ENCODE measurements at regions not wholly inside any gene's neighbourhood (a gene's known extent, or its start where the extent isn't known, plus 50 kb on each side); places are given as distances from the start of the nearest gene placed in this dataset.

- peak in 1 of 4 experiments; percentile 14 for DNase-seq
Observed at GRCh38 chr4:25531272-25531671, 124.4 kb upstream of the SLC34A2 start.

DNA sequence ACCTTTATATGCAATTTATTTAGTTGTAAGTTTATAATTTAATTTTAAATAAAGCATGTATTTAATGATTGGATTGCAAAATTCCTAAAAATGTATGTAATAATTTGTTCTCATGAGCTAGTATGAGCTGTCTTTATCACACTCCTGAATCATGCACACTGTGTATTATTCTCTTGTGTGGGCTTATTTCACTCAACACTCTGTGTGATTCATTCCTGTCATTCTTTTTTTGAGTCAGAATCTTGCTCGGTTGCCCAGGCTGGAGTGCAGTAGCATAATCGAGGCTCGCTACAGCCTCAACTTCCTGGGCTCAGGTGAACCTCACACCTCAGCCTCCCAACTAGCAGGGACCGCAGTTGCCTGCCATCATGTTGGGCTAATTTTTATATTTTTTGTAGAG is 123.1 kb upstream of the SLC34A2 start:
- DNase-seq, result no peak

- DNase-seq, result no peak
Observed at GRCh38 chr4:25533256-25533655, 122.4 kb upstream of the SLC34A2 start.

GRCh38 chr4:25535278-25535677 is 120.4 kb upstream of the SLC34A2 start:
- no peak for DNase-seq

GRCh38 chr4:25535701-25536473 is 119.8 kb upstream of the SLC34A2 start:
- DNase-seq, result no peak

DNA sequence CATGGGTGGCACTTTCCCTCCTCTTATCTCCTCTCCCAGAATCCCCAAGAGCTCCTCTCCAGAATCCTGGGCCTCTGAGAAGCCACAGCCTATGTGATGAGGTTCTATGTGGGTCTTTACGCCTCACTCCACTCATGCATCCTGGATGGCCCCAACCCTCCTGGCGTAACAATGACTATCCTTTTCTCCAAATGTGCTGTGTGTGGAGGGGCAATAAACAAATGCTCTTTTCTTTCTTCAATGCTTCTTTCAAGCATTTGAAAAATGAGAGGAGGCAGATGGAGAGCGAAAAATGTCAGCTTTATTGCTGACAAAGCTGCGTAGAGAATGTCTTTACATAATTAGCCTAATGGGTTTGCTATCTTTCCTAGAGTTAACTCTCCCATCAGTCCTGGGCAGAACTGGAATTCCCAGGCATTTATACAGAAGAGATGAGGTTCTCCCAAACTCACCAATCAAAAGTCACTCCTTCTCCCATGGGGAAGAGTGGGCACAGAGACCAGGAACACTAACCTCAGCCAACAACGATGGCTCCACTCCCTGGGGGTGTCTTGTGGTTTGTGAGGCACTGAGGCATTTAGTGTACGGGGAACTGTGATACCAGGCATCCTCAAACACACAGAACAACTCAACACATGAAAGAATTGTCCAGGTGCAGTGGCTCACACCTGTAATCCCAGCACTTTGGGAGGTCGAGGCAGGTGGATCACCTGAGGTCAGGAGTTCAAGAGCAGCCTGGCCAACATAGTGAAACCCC is 118.9 kb upstream of the SLC34A2 start:
- no peak for DNase-seq

- no peak for DNase-seq
Observed at GRCh38 chr4:25538430-25538829, 117.2 kb upstream of the SLC34A2 start.

DNA sequence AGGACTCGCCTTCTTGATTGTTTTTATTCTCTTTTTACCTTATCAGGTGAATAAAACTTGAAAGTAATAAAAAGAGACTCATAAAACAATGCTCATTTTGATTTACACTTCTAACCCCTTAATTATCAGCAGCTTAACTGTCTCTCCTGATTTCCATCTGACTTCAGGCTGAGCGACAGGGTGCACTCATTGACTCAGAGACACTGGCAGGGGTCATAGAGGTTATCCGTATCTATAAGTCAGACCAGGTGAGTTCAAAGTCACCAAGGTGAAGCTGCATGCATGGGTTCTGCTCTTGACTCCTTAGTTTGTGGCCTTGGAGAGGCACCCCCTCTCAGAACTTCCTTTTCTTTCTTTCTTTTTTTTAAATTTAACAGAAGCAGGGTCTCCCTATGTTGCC is 116.4 kb upstream of the SLC34A2 start:
- no peak for DNase-seq

DNA sequence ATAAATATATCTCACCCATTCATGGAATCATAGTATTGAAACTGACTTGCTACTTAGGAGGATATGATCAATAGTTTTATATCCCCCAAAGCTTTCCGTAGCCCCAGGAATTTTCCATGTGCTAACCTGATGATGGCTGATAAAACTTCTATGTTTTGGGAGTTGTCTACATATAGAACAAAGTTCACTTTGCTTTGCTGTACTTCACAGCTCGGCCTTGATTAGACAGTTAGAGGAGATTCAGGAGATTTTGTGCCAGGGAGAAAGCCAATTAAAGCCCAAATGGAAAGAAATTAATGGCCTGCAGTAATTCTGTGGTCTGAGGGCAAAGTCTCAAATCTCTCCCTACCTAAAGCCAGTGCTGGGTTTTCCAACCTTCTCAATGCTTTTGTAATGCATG is 114.9 kb upstream of the SLC34A2 start:
- DNase-seq, result no peak

DNA sequence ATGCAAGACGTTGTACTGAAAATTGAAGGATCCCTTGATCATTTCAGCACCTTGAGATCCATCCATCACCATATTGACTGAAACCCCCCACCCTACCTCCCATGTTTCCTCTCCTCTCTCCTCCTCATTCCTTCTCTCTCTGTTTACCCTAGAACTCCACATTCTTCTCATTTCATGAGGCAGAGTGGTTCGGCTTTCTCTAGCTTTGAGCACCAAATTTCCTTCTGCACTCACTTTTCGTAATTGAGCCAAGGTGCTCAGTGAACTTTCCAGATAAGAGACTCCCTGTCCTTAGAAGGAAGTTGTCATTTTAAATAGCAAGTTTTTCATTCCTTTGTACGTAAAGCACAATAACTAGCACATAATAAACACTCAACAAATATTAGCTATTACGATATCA is 108.3 kb upstream of the SLC34A2 start:
- DNase-seq, result no peak

- no peak for DNase-seq
Observed at GRCh38 chr4:25549413-25549812, 106.2 kb upstream of the SLC34A2 start.

DNA sequence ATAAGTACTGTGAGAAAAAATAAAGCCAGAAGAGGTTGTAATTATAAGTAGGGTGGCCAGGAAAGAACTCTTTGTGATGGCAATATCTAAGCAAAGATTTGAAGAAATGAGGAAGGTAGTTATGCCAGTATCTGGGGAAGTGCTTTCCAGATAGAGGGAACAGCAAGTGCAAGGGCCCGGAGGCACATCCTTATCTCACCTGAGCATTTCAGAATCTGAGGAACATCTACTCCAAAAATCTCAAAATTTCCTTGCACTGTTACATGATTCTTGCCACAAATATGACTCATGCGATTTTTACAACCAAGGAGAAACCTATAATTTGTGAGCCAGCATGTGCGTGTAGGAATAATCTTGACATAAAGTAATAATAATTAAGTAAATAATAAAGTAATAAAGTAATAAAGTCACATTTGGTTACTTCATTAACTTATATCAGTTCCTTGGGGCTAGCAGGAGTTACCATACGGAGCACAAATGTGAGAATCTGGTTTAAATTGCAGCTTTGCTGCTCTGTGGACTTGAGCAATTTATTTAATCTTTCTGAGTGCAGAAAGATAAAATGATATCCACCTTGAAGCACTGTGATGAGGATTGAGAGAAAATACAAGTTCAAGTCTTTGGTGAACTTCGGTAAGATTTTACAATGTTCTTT is 105.1 kb upstream of the SLC34A2 start:
- DNase-seq, result no peak

DNA sequence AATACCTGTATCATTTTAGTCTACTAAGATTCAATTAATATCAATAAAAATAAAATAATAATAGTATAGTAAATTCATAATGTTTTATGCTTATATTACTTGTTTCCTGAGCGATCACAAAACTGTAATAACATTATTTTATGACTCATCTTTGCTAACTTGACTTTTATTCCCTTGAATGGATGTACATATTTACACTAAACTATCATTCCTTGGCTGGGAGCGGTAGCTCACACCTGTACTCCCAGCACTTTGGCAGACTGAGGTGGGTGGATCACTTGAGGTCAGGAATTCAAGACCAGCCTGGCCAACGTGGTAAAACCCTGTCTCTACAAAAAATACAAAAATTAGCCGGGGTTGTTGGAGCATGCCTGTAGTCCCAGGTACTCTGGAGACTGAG is 104.0 kb upstream of the SLC34A2 start:
- DNase-seq, result no peak

- no peak for DNase-seq
Observed at GRCh38 chr4:25552580-25553271, 102.9 kb upstream of the SLC34A2 start.

DNA sequence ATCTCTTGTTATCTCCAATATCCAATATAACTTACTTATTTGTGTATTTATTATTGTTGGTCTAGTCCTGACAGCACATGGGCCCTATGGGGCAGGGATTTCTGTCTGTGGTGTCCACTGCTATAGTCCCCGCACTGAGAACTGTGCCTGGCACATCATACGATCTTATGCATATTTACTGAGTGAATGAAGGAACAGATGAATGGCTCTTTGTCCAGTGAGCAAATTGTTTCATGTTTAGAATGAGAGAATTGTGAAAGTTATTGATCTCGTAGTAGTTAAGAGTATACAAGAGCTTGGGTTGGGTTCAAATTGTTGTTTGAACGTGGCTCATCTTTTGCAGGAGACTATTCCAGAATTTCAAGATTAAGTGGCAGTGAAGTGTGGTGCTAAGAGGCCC is 96.1 kb upstream of the SLC34A2 start:
- DNase-seq, result no peak

DNA sequence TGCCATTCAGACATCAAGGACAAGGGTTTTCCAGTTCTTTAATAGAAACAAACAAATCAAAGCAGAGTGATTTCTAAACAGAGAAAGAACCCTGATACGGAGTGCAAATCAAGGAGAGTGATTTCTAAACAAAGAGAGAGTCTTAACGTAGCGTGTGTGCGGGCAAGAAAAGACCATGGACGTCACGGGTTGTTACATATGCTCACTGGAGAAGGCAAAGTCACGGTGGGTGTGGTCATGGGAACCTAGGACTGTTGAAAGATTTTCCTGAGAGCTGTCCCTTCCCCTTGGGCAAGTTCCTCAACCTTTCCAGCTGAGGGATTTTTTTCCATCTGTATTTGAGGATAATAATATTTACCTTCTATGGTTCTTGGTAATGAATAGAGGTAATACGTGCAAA is 95.0 kb upstream of the SLC34A2 start:
- DNase-seq, result no peak

- DNase-seq, result no peak
Observed at GRCh38 chr4:25563071-25563564, 92.5 kb upstream of the SLC34A2 start.

- no peak for DNase-seq
Observed at GRCh38 chr4:25564836-25565235, 90.8 kb upstream of the SLC34A2 start.

GRCh38 chr4:25567253-25567652 is 88.4 kb upstream of the SLC34A2 start:
- no peak for DNase-seq

DNA sequence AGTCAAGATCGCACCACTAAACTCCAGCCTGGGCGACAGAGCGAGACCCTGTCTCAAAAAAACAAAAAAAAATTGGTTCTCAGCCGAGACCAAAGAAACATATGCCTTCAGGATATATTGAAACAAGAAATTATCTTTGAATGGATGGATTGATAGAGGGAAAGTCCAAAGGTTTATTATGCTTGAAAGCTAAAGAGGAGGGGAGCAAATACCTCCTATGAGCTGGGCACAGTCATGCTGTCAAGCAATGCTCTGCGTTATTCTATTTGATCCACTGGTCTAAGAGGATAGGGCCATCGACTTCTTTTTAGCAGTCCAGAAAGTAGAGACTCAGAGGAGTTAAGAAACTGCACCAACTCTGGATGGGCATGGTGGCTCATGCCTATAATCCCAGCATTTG is 85.9 kb upstream of the SLC34A2 start:
- no peak for DNase-seq

- DNase-seq, result no peak
Observed at GRCh38 chr4:25575611-25576010, 80.0 kb upstream of the SLC34A2 start.

DNA sequence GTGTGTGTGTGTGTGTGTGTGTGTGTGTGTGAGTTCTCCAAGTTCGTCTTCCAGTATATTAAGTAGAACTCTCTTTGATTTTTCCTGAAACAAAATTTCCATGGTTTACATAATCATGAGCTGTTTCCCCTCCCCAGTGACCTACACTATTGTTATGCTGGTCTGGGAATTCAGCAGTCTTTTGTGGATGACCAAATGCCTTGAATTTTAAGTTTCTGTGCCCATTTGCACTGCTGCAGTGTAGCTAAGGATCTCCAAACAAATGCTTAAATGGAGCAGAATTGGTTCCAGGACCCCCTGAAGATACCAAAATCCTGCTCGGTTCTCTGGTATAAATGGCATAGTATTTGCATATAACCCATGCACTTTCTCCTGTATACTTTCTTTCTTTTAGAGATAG is 77.2 kb upstream of the SLC34A2 start:
- DNase-seq, result no peak
